Testis (tissue), 2 donors: ENCODE measurements at regions not wholly inside any gene's neighbourhood (a gene's known extent, or its start where the extent isn't known, plus 50 kb on each side); places are given as distances from the start of the nearest gene placed in this dataset.
"Not testable (repeated sequence)": the region's sequence is repeated elsewhere in the genome, so short reads cannot be mapped to it uniquely, and the experiment has no call there.

ENCODE experiments used
- POLR2A ChIP-seq: fragments of 450-650 bp; IDR thresholded peaks from one replicate; pipeline ENCODE4 v1.6.1; 2017; ENCODE audit warnings: antibody characterized with exemption, mild to moderate bottlenecking, moderate library complexity
- TF ChIP-seq, protein P1 (sequence below), 3 experiments: fragments of 450-650 bp in 2 of 3; fragments of 200-600 bp in 1 of 3; sonication (generic) in 1 of 3; IDR thresholded peaks; one replicate each; pipeline ENCODE4 v1.5.1; 2016 to 2019; ENCODE audit warnings: antibody characterized with exemption in 3 of 3, mild to moderate bottlenecking in 2 of 3, moderate library complexity in 1 of 3

- TF ChIP-seq, protein P1, sequence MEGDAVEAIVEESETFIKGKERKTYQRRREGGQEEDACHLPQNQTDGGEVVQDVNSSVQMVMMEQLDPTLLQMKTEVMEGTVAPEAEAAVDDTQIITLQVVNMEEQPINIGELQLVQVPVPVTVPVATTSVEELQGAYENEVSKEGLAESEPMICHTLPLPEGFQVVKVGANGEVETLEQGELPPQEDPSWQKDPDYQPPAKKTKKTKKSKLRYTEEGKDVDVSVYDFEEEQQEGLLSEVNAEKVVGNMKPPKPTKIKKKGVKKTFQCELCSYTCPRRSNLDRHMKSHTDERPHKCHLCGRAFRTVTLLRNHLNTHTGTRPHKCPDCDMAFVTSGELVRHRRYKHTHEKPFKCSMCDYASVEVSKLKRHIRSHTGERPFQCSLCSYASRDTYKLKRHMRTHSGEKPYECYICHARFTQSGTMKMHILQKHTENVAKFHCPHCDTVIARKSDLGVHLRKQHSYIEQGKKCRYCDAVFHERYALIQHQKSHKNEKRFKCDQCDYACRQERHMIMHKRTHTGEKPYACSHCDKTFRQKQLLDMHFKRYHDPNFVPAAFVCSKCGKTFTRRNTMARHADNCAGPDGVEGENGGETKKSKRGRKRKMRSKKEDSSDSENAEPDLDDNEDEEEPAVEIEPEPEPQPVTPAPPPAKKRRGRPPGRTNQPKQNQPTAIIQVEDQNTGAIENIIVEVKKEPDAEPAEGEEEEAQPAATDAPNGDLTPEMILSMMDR (IDR thresholded peaks at IDR 0.05) = not testable (repeated sequence)
- TF ChIP-seq POLR2A = not testable (repeated sequence)
Measured at GRCh38 chr10:8179773-8180172, 125.3 kb downstream of the GATA3 start.
